GM12878 (cell line): ENCODE measurements at regions not wholly inside any gene's neighbourhood (a gene's known extent, or its start where the extent isn't known, plus 50 kb on each side); places are given as distances from the start of the nearest gene placed in this dataset.

ENCODE experiments used
- ATAC-seq: fragments of 200-7000 bp; cut with Tn5 transposase; 3 replicates; pipeline ENCODE4 v1.9.1; 2020; ENCODE audit warnings: mild to moderate bottlenecking, moderate library complexity
- BruUV-seq: library from RNA; stranded (reverse); fragments of 400-500 nt; replicated peaks from 2 replicates; lab custom pipeline; 2021; lab: Mats Ljungman, UMichigan
- CTCF ChIA-PET: fragments of 300-600 bp; sonication (Branson Sonifier 250); formaldehyde crosslinking; extraction: SDS; loops from one replicate; lab custom pipeline; 2021; ENCODE audit warnings: inconsistent platforms; lab: Yijun Ruan, JAX
- POLR2A ChIA-PET: fragments of 350-600 bp; formaldehyde crosslinking; extraction: SDS; loops from one replicate; lab custom pipeline; 2021; ENCODE audit warnings: inconsistent platforms; lab: Charles Lee
- RAD21 ChIA-PET: fragments of 300-600 bp; sonication (Branson Sonifier 250); formaldehyde crosslinking; loops from one replicate; lab custom pipeline; 2023; ENCODE audit warnings: antibody characterized with exemption; ENCODE audit not compliant: unreplicated experiment; lab: Charles Lee
- SMC1A ChIA-PET: fragments of 300-600 bp; sonication (Branson Sonifier 250); formaldehyde crosslinking; loops from one replicate; lab custom pipeline; 2023; ENCODE audit not compliant: unreplicated experiment, uncharacterized antibody; lab: Charles Lee
- DNase-seq: peaks from one replicate; pipeline ENCODE4 v3.0.0-alpha.2; 2011; ENCODE audit warnings: low read depth, low spot score
- FAIRE-seq: peaks from 3 replicates; lab custom pipeline; 2011; peaks lifted over from hg19 to GRCh38; lab: Jason Lieb, UNC
- H2AFZ ChIP-seq: 2 replicates; pipeline ENCODE4 v1.6.0; 2011; ENCODE audit warnings: low read depth, low read length, control low read depth; ENCODE audit not compliant: control insufficient read depth
- H3K27ac ChIP-seq: 2 replicates; pipeline ENCODE4 v1.5.1; 2011; ENCODE audit warnings: control low read depth; ENCODE audit not compliant: control insufficient read depth, insufficient read depth
- H3K27me3 ChIP-seq, 2 experiments: replicated peaks in 1 of 2; 2 replicates each; pipeline versions ENCODE4 v1.6.0 to v1.6.1; 2011; ENCODE audit warnings: low read length in 1 of 2; ENCODE audit not compliant: control insufficient read depth in 2 of 2, insufficient read depth in 2 of 2
- H3K36me3 ChIP-seq, 2 experiments: 2 replicates each; pipeline ENCODE4 v1.5.1; 2011; ENCODE audit warnings: low read length in 1 of 2; ENCODE audit not compliant: control insufficient read depth in 2 of 2, insufficient read depth in 2 of 2
- H3K4me1 ChIP-seq: 2 replicates; pipeline ENCODE4 v1.6.1; 2011; ENCODE audit warnings: mild to moderate bottlenecking, low read length, moderate library complexity, mixed read lengths; ENCODE audit not compliant: control insufficient read depth, insufficient read depth
- H3K4me2 ChIP-seq: 2 replicates; pipeline ENCODE4 v1.6.0; 2011; ENCODE audit warnings: control low read depth; ENCODE audit not compliant: control insufficient read depth, insufficient read depth
- H3K4me3 ChIP-seq: fragments of 200-600 bp; sonication (generic); 2 replicates; pipeline ENCODE4 v1.5.1; 2016
- H3K79me2 ChIP-seq: 2 replicates; pipeline ENCODE4 v1.6.0; 2011; ENCODE audit warnings: low read length; ENCODE audit not compliant: control insufficient read depth, insufficient read depth
- H3K9ac ChIP-seq: 2 replicates; pipeline ENCODE4 v1.8.0; 2011; ENCODE audit warnings: low read length, control low read depth, mixed read lengths; ENCODE audit not compliant: control insufficient read depth, insufficient read depth
- H3K9me3 ChIP-seq: replicated peaks from 3 replicates; pipeline ENCODE4 v1.5.1; 2011; ENCODE audit warnings: mild to moderate bottlenecking, low read length; ENCODE audit not compliant: control insufficient read depth, insufficient read depth
- H4K20me1 ChIP-seq: 2 replicates; pipeline ENCODE4 v1.6.0; 2011; ENCODE audit not compliant: control insufficient read depth, insufficient read depth
- CREB1 ChIP-seq: IDR thresholded peaks from 2 replicates; pipeline ENCODE4 v1.6.1; 2012; ENCODE audit warnings: low read depth, mild to moderate bottlenecking, inconsistent platforms
- POLR2A ChIP-seq: IDR thresholded peaks from 2 replicates; pipeline ENCODE4 v1.6.1; 2011; ENCODE audit warnings: low read depth, mild to moderate bottlenecking, low read length
- PRDM15 ChIP-seq: fragments of 450-650 bp; formaldehyde crosslinking; IDR thresholded peaks from 2 replicates; pipeline ENCODE4 v1.4.0; 2020; ENCODE audit warnings: mild to moderate bottlenecking, moderate library complexity
- SMARCA5 ChIP-seq: fragments of 450-650 bp; IDR thresholded peaks from 2 replicates; pipeline ENCODE4 v1.6.1; 2017; ENCODE audit warnings: mild to moderate bottlenecking
- ZBTB11 ChIP-seq: fragments of 450-650 bp; formaldehyde crosslinking; IDR thresholded peaks from 2 replicates; pipeline ENCODE4 v1.5.0; 2022; ENCODE audit warnings: mild to moderate bottlenecking, missing genetic modification characterization
- WGBS: methylation state at CpG from one replicate; pipeline ENCODE4 v1.1.6; 2016; ENCODE audit warnings: low lambda C conversion rate; ENCODE audit not compliant: insufficient replicate concordance, insufficient coverage; ENCODE audit errors: missing lambda C conversion rate; 5-methylcytosine and 5-hydroxymethylcytosine counted together
- in situ Hi-C: fragments of 300-500 bp; cut with MboI; formaldehyde crosslinking; loops from 9 replicates; pipeline ENCODE4 v1.14.3; 2018; ENCODE audit warnings: mixed read lengths
- intact Hi-C: fragments of 100-400 bp; cut with micrococcal nuclease; formaldehyde crosslinking; loops from one replicate; pipeline ENCODE4 v1.14.2; 2022; ENCODE audit not compliant: unreplicated experiment

GRCh38 chr20:24309596-24309995 is 159.8 kb upstream of the SYNDIG1 start:
- H3K9ac ChIP-seq, result no peak overlapping the region
- CTCF ChIA-PET, result no interaction called here
- WGBS, result 0% methylated on average over 2 of the region's 2 CpGs
- in situ Hi-C loops (no loop called here), intact Hi-C loops (no loop called here)
- ATAC-seq (no peak), DNase-seq (no peak), FAIRE-seq (no peak)
- H3K79me2 ChIP-seq, result no peaks in the 10 kb centered on the region
- no peaks in the 10 kb centered on the region for H4K20me1 ChIP-seq
- SMC1A ChIA-PET, result no interaction called here
- no peaks in the 10 kb centered on the region for H3K9me3 ChIP-seq
- H3K36me3 ChIP-seq, result no peaks in the 10 kb centered on the region
- POLR2A ChIA-PET, result no interaction called here
- no peak overlapping the region for H3K4me2 ChIP-seq
- H2AFZ ChIP-seq, result no peak overlapping the region
- H3K27ac ChIP-seq, result no peak overlapping the region
- no TSS peak for BruUV-seq
- RAD21 ChIA-PET, result no interaction called here
- no peaks in the 10 kb centered on the region for H3K27me3 ChIP-seq
- TF ChIP-seq ZBTB11 (CRISPR knock-in tag), result no peak
- no peak for TF ChIP-seq PRDM15
- no peak for TF ChIP-seq CREB1
- no peak for TF ChIP-seq SMARCA5
- no peak for TF ChIP-seq POLR2A
- no peak overlapping the region for H3K4me3 ChIP-seq
- no peaks in the 10 kb centered on the region for H3K4me1 ChIP-seq
